ENCODE measurements at regions not wholly inside any gene's neighbourhood (a gene's known extent, or its start where the extent isn't known, plus 50 kb on each side); places are given as distances from the start of the nearest gene placed in this dataset.

DNA sequence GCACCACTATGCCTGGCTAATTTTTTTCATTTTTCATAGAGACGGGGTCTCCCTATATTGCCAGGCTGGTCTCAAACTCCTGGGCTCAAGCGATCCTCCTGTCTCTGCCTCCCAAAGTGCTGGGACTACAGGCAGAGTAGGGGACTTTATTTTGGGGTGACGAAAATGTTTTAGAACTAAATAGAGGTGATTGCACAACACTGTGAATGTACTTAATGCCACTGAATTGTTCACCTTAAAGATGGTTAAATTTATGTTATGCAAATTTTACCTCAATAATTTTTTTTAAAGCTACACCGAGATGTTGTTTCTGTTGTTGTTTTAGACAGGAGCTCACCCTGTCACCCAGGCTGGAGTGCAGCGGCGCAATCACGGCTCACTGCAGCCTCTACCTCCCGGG is 111.9 kb upstream of the SEC14L1 start:
- DNase-seq (ENCODE audit: extremely low read depth, low read depth) = no peak
- TF ChIP-seq, protein P1, sequence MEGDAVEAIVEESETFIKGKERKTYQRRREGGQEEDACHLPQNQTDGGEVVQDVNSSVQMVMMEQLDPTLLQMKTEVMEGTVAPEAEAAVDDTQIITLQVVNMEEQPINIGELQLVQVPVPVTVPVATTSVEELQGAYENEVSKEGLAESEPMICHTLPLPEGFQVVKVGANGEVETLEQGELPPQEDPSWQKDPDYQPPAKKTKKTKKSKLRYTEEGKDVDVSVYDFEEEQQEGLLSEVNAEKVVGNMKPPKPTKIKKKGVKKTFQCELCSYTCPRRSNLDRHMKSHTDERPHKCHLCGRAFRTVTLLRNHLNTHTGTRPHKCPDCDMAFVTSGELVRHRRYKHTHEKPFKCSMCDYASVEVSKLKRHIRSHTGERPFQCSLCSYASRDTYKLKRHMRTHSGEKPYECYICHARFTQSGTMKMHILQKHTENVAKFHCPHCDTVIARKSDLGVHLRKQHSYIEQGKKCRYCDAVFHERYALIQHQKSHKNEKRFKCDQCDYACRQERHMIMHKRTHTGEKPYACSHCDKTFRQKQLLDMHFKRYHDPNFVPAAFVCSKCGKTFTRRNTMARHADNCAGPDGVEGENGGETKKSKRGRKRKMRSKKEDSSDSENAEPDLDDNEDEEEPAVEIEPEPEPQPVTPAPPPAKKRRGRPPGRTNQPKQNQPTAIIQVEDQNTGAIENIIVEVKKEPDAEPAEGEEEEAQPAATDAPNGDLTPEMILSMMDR (IDR thresholded peaks at IDR 0.05; ENCODE audit: low read depth, low read length) = no peak

DNA sequence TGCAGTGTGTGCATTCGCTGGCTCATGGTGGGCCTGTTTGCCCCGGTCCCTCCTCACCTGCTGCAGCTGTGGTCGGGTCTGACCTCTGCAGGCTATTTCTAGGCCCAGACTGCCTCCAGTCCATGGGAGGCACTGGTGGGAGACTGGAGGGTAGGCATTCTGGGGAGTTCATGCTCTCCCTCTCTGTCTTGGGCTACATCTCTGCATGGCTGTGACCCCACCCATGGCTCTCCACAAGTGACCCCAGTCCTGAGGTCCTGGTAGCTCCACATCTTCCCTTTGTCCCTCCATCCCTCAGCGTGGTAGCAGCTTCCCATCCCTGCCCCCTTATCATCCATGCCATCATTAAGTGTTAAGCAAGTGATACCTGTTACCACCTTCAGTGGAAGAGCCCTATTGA is 107.8 kb upstream of the SEC14L1 start:
- TF ChIP-seq, protein P1 (IDR thresholded peaks at IDR 0.05; ENCODE audit: low read depth, low read length) = no peak
- no peak for DNase-seq (ENCODE audit: extremely low read depth, low read depth)

DNA sequence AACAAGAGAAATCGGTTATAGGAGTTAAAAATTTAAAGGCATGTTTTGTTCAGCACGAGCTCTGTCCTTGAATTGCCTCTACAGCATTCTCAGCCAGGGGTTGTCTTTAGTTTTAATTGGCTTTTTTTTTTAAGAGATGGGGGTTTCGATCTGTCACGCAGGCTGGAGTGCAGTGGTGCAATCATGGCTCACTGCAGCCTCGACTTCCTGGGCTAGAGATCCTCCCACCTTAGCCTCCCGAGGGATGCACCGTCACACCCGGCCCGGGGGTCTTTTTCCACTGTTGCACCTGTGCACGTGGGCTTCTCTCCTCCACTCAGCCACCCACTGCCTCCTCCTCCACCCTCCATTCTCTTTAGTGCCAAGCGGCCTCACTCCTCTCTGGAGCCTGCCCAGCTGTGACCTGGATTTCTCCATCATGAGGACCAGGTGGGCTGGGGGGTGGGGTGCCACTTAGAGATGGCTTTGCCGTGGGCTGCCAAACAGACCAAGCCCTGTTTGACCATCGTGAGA is 106.8 kb upstream of the SEC14L1 start:
- no peak for DNase-seq (ENCODE audit: extremely low read depth, low read depth)
- TF ChIP-seq, protein P1 (IDR thresholded peaks at IDR 0.05; ENCODE audit: low read depth, low read length) = no peak

DNA sequence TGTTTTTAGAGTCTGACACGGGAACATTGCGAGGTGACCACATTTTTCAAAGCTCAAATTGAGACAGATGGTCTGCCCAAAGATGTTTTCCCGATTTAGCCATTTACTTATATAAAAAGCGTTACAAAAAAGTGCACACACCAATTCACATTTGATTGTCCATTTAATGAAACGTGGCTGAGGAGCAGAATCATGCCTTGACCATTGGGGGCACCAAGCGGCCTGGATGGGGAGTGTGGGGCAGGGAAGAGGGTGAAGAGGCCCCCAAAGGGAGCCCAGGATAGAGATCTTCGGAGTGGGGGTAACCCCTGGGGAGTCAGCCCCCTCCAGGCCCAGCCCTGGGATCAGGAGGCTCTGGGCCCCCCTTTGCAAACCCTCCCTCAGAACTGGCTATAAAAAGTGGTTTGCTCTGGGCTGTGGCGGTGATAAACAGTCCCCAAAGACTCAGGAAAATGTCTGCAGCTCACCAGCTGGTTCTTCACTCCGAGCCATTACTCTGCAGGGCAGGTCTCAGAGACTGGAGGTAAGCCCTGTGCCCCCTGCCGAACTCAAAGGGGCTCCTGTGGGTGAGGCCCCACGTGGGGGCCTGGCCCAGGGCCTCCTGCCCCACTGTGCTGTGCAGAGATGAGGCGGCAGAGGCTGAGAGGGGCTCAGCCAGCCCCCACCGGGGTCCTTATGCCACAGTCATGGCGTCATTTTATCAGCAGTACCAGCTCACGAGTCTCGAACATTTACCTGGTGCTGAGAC is 105.9 kb upstream of the SEC14L1 start:
- TF ChIP-seq, protein P1 (IDR thresholded peaks at IDR 0.05; ENCODE audit: low read depth, low read length) = no peak
- no peak for DNase-seq (ENCODE audit: extremely low read depth, low read depth)

DNA sequence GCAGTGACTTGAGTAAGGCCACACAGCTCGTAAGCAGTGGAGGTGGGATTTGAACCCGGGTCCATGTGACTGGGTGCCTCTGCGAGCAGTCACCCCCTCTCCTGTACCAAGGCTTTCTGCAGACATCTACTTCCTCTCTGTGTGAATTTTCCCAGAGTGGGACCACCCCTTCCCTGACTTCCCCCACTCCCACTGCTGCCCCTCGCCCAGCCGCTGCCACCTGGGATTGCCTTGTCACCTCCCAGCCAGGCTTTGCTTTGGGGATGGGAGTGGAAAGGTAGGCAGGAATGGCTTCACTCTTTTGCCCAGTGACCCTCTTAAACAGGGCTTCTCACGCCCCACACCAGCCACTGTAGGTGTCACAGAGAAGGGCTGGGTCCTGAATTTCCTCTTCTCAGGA is 105.2 kb upstream of the SEC14L1 start:
- DNase-seq (ENCODE audit: extremely low read depth, low read depth) = no peak
- TF ChIP-seq, protein P1 (IDR thresholded peaks at IDR 0.05; ENCODE audit: low read depth, low read length) = no peak

DNA sequence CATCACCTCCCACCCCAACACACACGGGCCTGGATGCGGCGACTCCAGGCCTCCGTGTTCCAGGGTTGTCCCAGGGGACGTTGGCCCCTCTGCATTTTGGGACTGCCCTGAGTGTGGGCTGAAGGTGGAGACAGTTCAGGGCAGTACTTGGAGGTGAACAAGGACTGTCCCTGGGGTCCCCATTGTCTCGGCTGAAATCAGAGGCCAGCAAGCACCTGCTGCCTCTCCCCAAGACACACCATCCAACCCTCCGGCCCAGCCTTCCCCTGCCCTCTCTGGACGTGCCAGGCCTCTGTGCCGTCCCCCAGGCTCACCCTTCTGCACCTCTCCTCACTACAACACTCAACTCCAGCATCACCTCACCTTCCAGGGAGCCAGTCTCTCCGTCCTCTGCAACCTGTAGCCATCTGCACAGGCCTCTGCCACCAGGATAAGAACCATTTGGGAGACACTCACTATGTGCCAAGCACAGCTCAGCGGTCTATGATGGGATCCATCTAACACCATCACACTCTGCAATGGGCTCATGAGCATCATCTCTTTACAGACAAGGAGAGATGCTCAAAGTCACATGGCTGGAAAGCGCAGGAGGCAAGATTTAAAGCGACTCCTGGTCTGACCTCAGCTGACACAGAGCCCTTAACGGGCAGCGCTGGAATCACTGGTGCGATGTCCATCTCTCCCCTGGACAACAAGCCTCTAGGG is 104.5 kb upstream of the SEC14L1 start:
- DNase-seq (ENCODE audit: extremely low read depth, low read depth) = no peak
- TF ChIP-seq, protein P1 (IDR thresholded peaks at IDR 0.05; ENCODE audit: low read depth, low read length) = no peak

DNA sequence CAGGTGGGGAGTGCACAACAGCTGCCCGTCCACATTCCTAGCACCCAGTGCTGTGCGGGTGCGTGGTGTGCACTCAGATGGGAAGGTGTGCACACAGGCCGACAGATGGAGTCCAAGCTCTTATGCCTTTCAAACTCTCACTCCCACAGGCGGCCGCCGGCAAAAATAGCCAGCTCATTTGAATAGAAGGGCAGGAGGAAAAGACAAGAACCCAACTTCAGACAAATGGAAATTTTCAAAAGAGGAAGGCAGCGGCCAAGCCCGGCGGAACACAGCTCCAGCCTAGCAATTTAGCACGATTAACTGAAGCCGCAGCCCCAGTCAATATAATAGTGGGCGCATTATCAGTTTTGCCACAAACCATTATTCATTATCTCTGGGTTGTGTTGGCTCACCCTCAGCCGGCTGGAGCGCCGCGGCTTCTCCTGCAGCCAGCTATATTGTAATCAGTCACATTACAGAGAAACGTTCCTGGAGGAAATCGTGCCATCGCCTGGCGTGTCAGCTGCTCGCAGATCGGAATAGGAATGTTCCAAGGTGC is 103.9 kb upstream of the SEC14L1 start:
- no peak for DNase-seq (ENCODE audit: extremely low read depth, low read depth)
- TF ChIP-seq, protein P1 (IDR thresholded peaks at IDR 0.05; ENCODE audit: low read depth, low read length) = no peak

All from AG09319 (cell line).